ENCODE measurements at regions not wholly inside any gene's neighbourhood (a gene's known extent, or its start where the extent isn't known, plus 50 kb on each side); places are given as distances from the start of the nearest gene placed in this dataset.

DNA sequence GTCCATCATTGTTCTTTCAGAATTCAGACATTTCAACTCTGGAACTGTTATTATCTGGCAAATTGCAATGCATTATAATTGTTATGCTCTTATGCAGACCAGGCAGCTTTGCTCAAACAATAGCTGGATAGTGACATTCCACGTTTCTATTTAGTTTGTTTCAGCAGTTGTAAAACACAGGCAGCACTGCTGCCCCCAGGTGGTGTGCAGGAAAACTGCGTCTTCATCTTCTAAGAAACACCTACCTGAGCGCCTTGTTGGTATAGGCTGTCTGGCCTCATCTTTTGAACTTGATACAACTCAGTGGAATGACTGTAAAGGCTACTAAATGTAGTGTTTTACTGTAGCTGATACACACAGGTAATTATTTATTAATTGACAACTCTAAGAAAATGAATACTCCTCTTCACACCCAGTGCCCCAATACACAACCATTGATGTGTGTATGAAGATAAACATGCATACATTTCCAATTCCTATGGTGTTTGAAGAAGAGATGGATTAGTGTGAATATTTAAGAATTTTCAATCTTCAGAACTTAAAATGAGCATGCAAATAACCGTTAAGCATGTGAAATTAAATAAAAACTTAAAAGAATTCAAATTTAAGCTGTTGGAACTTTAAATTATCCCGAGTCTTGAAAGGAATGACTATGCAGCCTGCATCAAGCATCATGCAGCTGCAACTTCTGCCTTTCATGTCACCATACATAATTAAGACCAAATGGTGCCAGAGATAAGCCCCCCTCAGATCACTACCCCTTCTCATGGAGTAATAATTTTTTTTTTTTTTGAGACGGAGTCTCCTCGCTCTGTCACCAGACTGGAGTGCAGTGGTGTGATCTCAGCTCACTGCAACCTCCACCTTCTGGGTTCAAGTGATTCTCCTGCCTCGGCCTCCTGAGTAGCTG lies 85.6 kb downstream of the CD8B2 start:
- DNase-seq (ENCODE audit: low spot score): peak; percentile 33

DNA sequence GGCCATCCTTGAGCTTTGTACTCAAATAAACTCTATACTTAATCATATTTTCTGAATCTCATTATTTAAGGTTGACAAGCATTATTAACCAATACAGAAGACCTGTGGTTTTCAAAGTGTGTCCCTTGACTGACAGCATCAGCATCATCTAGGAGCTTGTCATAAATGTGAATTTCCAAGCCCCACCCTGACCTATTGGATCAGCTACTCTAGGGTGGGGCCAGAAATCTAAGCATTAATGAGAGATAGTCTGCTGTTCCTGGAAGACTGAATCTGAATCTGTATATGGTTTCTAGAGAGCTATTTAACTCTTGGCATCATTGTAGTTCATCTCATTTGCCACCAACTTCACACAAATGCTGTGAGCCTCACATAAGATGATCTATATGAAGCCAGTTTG lies 86.6 kb downstream of the CD8B2 start:
- no peak for DNase-seq (ENCODE audit: low spot score)

DNA sequence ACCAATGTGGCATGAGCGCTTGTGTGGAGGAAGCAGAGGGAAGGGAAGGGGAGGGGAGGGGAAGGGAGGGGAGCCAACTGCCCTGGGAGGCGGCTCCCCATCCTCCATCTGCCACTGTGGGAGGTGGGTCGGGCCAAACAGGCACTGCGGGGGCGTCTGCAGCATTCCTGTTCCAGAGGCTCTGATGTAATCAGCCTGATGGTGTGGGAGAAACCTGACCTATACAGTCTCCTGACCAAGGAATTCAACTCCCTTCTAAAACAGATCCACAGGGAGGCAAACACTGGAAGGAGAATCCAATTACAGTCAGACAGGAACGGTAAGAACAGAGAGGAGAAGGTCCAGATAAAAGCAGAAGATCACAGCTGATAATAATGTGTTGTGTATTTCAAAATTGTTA lies 88.8 kb downstream of the CD8B2 start:
- no peak for DNase-seq (ENCODE audit: low spot score)

DNA sequence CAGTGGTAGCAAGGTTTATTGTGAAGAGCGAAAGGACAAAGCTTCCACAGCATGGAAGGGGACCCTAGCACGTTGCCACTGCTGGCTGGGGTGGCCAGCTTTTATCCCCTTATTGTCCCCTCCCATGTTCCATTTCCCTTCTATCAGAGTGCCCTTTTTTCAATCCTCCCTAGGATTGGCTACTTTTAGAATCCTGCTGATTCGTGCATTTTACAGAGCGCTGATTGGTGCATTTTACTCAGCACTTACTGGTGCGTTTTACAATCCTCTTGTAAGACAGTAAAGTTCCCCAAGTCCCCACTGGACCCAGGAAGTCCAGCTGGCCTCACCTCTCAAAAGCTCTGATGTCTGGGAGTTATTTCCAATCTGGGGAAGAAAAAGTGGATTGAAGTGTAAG lies 90.1 kb downstream of the CD8B2 start:
- DNase-seq (ENCODE audit: low spot score): no peak

DNA sequence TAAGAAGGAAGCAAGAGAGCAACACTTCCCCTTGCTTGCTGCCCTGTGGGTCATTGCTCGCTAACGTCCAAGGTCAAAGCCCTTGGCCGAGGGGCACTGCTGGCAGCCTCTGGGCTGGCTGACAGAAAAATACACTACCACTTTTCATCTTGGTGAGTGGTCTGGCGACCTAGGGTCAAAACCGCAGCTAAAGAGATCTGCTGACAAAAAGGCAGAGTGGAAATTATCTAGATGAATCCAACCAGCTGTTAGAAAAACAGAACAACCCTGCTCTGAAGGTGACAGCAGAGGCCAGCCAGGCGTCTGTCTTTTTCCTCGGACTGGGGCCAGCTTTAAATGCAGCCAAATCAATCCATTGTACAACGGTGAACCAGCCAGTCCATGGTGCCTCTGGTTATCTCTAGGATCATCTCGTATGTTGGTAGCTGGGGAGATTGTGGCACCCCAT lies 92.6 kb downstream of the CD8B2 start:
- no peak for DNase-seq (ENCODE audit: low spot score)

DNA sequence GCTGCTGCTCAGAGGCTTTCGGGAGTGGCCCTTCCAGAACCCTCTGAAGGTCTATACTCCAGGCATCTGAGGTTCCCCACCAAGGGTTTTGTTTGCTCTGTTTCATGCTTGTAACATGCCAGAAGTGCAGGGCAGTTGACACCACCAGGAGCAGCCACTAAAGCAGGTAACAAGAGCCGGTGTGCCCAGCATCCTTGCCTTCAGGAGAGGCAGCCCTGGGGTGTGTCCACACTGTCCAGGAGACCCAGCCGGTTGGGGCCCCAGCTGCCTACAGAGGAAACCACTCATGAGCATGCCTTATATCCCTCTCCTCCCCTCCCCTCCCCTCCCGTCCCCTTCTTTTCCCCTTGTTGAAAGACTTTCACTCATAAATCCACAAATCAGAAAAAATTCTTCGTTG lies 93.1 kb downstream of the CD8B2 start:
- no peak for DNase-seq (ENCODE audit: low spot score)

DNA sequence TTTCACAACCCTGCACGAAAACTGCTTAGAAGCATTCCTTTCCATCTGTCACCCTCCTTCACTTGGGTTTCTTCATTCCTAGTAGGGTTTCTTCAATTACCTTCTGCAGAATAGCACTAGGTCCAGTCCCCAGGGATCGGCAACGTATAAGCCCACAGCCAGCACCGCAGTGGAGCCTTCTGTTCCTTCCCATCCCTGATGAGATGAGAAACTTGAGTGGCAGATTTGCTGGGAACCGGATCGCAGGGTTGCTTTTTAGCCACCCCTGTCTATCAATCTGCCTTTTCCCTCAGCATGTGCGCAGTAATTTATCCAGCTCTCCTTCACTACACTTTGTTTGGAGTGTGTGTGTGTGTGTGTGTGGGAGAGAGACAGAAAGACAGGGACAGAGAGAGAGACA lies 94.2 kb downstream of the CD8B2 start:
- DNase-seq (ENCODE audit: low spot score): no peak

DNA sequence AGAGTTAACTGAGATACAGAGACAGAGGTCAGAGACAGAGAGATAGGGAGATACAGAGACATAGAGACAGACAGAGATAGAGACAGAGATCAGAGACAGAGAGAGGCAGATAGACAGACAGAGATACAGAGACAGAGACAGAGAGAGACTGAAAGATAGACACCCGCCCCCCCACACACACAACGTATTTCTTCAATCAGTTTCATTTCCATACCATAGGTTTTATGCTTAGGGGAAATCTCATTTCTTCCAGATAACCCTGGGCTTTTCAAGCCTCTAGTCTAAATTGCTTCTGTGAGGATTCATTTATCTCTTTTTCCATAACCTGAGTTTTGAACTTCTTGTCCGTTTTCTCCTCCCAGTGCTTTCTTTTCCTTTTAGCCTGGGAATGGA lies 94.6 kb downstream of the CD8B2 start:
- no peak for DNase-seq (ENCODE audit: low spot score)

DNA sequence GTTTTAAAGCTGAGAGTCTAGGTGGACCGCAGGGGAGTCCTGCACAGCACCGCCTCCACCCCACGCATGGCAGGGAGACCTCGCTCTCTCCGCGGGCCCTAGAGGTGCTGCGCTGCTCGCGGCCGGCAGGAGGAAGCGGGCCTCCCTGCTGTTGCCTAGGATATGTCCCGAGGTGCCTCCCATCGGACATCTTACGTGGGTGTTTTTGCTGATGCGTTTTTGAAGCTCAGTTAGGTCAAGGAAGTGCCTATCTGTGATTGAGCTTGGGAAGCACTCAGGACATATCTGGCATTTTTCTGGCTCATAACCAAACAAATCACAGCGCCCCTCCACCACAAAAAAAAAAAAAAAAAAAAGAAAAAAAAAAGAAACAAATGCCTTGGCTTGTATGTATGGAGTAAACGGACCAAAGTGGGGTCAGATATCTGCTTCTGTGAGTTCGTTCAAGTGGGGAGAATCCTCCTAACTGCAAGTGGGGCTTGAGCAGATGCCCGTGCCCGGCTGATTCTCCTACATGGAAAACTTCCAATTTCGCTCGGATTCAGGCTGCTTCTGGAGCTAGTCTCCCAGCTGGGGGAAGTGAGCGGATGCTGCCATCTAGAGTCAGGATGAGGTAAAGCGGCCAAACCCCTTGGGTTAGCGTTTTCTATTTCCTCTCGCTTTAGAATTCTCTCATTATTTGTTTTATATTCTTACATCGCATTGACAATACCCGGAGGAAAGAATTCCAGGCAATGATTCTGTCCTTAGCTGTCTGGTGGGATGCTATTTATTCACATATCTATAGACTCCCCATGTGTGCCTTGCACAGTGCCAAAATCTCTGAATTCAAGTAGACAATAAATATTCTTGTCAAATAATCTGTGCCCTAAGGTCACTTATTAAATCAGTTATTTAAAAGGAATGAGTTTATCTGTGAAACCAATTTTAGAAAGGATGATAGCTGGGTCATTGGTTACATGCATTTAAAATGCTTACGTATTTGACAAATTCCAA lies 95.3 kb downstream of the CD8B2 start:
- peak; percentile 84 for DNase-seq (ENCODE audit: low spot score)

DNA sequence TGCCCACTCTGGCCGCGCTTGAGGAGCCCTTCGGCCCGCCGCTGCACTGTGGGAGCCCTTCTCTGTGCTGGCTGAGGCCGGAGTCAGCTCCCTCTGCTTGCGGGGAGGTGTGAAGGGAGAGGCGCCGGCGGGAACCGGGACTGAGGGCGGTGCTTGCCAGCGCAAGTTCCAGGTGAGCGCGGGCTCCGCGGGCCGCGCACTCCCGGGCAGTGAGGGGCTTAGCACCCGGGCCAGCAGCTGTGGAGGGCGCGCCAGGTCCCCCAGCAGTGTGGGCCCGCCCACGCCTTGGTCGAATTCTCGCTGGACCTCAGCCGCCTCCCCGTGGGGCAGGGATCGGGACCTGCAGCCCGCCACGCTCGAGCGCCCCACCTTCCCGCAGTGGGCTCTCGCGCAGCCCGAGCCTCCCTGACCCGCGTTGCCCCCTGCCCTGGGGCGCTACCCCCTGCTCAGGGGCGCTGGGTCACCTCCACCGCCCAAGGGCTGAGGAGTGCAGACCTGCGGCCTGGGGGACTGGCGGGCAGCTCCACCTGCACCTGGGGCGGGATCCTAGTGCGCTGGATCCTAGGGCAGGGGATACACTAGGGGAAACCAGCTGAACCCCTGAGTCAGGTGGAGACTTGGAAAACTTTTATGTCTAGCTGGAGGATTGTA lies 97.3 kb downstream of the CD8B2 start:
- no peak for DNase-seq (ENCODE audit: low spot score)

DNA sequence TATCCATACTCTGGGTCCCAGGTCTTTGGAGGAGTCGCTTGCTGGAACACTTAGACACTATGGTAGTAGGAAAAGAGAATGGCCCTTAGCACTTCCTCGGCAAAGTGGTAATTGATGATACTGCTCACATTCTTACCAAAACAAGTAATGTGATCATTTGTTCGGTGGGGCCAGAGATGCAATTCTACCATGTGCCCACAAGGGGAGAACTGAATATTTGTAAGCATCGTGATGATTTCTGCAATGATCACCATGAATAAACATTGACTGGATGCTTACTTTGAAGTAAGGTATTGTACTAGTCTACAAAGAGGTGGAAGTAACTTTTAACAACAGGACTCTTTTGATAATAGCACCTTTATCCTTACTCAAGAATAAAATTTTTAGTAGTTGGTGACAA lies 109.7 kb downstream of the CD8B2 start:
- DNase-seq (ENCODE audit: low spot score): no peak

DNA sequence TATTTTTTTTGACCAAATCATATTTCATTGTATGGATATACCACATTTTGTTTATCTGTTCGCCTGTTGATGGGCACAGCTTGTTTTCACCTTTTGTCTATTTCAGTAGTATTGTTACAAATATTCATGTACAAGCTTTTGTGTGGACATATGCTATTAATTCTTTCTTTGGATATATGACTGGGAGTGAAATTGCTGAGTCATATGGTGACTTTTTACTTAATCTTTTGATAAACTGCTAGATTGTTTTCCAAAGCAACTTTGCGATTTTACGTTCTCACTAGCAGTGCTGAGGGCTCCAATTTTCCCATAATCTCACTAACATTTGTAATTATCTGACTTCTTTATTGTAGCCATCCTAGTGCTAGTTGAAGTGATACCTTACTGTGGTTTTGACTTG lies 112.4 kb downstream of the CD8B2 start:
- DNase-seq (ENCODE audit: low spot score): no peak

DNA sequence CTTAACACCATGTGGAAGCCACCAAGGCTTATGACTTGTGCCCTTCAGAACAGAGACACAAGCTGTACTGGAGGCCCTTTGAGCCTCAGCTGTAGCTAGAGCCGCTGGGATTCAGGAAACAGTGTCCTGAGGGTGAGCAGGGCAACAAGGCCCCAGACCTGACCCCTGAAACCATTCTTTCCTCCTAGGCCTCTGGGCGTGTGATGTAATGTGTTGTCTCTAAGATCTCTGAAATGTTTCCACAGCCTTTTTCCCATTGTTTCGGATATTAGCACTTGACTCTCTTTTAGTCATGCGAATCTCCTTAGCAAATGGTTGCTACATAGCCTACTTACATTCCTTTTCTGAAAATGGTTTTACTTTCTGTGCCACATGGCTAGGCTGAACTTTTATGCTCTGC lies 114.9 kb downstream of the CD8B2 start:
- DNase-seq (ENCODE audit: low spot score): no peak

DNA sequence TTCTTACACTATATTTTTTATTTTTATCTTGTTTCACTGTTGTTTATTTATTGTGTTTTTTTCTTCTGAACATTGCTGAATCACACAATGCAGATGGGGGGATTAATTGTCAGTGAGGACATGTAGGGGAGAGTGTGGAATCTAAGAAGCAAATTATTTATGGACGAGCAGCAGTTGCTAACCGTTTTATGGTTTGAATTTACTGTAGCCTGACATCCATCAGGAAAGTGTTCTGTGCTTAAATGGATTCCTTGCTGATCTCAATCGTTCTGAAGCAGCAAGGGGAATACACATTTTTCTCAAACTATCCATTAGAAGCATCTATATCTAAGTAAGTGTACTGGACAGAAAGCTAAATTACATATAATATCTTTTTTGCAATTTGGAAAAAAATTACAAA lies 119.5 kb downstream of the CD8B2 start:
- no peak for DNase-seq (ENCODE audit: low spot score)

DNA sequence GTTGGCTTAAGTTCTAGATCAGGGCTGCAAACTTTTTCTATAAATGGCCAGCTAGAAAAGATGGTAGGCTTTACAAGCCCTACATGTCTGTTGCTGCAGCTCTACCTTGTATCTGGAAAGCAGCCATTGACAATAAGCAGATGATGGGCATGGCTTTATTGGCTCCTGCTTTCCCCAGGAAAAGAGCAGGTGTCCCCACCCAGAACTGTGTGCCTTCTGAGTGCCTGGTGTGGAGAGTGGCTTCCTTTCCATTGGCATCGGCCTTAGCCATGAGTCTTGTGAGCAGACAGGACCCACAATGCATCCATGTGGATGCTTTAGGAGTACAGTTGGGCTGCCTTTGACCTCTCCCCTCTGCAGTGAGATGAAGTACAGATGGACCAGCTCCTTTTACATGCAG lies 120.2 kb downstream of the CD8B2 start:
- DNase-seq (ENCODE audit: low spot score): no peak

DNA sequence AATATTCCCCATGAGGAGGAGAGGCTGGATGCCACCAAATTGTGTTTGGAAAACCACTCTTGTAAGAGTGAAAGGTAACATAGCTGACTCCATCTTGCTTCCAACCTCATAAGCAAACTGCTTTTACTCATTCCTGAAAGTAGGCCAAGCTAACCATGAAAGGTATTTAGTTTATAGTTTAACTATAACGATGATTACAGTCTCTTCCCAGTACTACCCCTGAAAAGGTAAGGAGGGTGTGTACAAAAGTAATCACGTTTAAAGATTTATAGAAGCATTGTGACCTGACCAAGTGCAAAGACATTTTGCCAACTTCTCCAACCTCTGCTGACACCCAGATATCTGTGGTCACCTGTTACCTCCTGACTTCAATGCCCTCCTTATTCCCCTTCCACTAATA lies 122.6 kb downstream of the CD8B2 start:
- no peak for DNase-seq (ENCODE audit: low spot score)

DNA sequence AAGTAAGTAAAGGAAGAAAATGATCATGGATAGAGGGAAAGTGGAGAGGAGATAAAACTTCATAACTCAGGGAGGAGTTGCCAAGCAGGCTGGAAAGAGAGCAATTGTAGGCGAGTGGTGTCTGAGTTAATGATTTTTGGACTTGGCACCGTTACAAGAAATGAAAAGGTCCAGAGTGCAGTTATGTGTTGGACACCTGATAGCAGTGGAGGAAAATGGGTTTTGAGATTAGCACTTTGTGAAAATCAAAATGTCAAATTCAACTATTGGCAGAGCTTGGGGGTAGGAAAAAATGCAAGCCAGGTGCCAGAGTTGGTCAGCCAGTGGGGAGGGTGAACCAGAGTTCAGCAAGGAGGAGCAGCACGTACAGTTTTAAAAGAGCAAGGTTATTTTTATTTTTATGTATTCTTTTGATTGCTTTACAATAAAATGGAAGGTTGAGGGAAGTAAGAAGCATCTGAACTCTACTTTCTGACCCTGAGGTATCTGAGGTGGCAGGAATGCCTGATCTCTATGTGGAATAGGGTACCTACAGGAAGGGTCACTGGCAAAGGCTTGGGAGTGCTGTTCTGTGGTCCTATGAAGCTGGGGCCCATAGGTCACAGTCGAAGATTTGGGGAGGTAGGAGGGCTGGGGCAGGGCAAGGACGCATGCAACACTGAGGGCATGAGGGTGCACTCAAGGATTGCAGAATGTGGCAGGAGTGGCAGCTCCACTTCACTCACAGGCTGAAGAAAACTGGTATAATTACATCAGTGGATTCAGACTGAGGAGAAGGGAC lies 127.5 kb downstream of the CD8B2 start:
- DNase-seq (ENCODE audit: low spot score): no peak

DNA sequence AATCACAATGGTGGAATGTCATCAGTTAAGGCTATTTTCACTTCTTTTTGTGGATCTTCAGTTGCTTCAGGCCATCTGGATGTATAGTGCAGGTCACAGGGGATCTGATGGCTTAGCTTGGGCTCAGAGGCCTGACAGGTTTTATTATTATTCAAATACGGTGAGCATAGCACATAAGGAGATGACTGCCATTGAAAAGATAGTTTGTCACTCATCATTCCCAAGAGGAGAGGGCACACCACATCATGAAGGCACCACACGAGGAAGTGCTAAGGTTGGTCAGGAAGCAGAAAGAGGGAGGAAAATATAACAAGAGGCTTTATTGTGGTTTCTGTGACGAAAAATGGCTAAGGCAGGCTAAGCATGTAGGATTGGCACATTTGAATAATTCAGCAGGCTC lies 131.4 kb downstream of the CD8B2 start:
- no peak for DNase-seq (ENCODE audit: low spot score)

DNA sequence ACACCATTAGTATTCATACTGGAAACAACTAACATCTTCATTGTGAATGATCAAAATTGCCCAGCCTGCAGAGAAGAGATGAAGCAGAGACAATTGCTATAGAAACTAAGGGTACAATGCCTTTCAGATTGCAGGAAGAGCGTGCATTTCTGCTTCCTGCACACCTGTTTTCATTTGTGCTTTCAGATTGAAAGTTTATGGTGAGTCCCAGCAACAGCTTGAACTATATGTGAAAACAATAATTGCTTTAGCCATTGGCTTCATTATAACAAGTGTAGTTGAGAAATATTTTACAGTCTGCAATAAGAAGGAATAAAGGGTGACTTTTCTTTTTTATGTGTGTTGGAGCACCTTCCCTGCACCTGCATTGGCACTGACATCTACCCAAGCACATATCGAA lies 136.3 kb downstream of the CD8B2 start:
- DNase-seq (ENCODE audit: low spot score): no peak

DNA sequence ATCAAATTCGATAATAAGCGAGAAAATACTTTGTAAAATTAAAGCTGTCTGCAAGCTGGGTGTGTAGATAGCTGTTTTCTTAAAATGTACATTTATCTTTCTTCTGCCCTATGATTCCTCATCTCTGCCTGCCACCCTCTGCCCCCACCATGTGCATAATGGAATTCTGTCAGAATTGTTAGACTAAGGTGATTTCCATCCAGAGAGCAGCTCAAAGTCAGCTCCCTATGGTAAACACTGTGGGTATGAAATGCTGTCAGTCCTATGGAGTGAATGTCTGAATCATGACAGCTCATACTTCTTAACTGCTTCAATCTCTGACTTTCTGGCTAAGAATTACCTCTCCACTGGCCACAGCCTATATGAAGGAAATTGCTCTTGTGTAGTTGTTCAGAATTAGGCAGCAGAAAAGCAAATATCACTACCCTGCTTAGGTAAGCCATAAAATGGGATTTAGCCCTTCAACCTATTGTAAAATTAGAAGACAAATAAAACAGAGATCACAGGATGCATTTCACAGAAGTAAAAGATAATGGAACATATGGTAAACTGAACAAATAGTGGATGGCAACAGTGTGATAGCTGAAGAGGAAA lies 137.7 kb downstream of the CD8B2 start:
- no peak for DNase-seq (ENCODE audit: low spot score)

DNA sequence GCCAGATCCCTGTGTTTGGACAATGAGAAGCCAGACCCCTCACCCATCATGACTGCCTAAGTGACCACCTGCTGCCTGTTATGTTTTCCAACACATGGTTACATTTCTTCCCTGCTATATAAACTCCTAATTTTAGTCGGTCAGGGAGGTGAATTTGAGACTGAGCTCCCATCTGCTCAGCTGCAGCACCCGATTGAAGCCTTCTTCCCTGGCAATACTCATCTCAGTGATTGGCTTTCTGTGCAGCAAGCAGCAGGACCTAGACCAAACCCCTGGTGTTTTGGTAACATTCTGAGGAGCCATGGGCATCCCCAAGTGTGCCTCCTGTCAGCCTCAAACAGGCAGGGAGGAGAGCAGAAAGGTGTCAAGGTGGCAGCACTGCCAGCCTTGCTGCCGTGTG lies 141.2 kb downstream of the CD8B2 start:
- no peak for DNase-seq (ENCODE audit: low spot score)
